Muscle of back (tissue), 3 donors: ENCODE measurements at regions not wholly inside any gene's neighbourhood (a gene's known extent, or its start where the extent isn't known, plus 50 kb on each side); places are given as distances from the start of the nearest gene placed in this dataset.

ENCODE experiments used
- DNase-seq, 3 donors: peaks; one replicate each; pipeline versions ENCODE4 v3.0.0 to v3.0.0-alpha.2; 2013

GRCh38 chr11:82676483-82677094 is 57.1 kb downstream of the FAM181B start:
- no peak for DNase-seq

DNA sequence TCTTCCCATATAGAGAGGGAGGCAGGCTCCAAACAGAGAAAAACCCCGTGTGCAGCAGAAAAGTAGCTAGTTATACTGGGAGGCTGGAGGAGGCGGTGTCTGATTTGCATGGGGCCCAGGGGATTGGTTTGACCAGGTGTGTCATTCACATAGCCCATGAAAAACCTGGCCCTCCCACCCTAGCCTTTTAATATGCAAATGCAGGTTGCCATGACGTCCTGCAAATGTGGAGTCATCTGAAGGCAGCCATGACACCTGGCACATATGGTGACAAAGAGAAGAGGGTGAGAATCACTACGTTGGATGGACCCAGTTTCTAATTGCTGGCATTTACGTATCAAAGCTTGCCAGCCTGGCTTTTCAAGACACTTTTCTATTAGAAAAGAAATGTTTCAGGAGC is 57.8 kb downstream of the FAM181B start:
- no peak for DNase-seq

DNA sequence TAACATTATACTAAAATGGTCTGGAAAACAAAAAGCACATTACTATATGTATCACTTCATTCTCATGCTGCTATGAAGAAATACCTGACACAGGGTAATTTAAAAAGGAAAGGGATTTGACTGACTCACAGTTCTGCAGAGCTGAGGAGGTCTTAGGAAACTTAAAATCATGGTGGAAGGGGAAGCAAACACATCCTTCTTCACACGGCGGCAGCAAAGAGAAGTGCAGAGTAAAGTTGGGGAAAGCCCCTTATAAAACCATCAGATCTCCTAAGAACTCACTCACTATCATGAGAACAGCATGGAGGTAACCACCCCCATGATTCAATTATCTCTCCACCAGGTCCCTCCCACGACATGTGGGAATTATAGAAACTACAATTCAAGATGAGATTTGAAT is 60.0 kb downstream of the FAM181B start:
- DNase-seq: no peak

- DNase-seq: no peak
These were observed 62.2 kb downstream of the FAM181B start for GRCh38 chr11:82671451-82671850.

DNA sequence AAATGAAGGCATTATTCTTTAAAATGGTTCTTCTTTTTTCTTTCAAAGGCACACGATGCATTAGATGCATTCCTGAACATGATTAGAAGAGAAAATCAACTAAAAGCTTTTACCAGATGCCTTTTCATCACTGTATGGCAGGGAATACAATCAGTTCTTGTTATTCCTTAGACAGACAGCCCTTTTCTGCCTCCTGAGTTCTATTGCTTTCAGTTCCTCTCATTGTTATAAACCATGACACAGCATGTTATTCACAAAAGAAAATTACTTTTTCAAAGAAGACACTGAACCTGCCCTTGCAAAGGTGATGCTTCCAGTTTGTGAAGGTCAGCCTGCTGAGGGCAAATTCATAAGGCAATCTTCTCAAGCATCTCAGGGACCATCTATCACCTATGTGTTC is 70.1 kb downstream of the FAM181B start:
- DNase-seq: peak in 1 of 3 donors; percentile 1

DNA sequence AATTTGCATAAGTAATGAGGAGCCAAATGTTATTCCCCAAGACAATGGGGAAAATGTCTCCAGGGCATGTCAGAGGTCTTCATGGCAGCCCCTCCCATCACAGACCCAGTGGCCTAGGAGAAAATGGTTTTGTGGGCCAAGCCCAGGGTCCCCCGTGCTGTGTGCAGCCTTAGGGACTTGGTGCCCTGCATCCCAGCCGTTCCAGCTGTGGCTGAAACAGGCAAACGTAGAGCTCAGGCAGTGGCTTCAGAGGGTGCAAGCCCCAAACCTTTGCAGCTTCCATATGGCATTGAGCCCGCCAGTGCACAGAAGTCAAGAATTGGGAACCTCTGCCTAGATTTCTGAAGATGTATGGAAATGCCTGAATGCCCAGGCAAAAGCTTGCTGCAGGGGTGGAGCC is 79.9 kb downstream of the FAM181B start:
- no peak for DNase-seq

DNA sequence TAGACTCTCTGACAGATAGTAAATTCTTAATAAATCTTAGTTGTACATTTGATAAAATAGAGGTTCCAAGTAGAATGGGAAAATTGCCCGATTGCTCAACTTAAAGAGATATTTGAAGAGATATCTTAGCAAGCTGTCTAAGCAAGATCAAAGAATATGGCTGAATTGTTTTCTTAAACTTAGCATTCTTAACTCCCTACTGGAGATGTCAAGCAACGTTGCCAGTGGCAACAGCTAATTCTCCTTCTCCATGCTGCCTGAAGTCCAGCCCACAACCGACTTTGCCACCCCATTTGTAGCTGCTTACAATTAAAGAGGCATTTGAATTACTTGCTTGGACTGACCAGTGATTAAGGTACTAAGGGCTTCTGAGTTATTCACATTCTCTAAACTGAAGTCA is 94.4 kb downstream of the FAM181B start:
- DNase-seq: no peak

- DNase-seq: no peak
These were observed 97.0 kb downstream of the FAM181B start for GRCh38 chr11:82636615-82637014.

DNA sequence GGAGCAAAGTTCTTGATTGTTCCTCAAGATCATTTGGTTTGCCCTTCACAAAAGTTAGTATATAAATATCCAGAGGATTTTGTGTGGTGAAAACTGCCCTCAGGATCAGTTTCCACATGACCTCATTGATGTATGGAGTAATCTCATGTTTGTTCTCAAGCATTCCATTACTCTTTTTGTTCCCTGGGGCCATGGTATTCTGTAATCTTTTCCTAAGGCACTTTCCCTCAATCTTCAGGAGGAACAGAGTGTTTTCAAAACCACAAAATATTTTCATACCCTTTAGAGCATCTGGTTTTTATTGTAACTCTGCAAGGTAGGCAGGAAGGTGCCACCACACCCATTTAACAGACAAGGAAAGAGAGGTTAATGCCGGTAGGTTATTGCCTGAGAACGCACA is 99.6 kb downstream of the FAM181B start:
- no peak for DNase-seq

DNA sequence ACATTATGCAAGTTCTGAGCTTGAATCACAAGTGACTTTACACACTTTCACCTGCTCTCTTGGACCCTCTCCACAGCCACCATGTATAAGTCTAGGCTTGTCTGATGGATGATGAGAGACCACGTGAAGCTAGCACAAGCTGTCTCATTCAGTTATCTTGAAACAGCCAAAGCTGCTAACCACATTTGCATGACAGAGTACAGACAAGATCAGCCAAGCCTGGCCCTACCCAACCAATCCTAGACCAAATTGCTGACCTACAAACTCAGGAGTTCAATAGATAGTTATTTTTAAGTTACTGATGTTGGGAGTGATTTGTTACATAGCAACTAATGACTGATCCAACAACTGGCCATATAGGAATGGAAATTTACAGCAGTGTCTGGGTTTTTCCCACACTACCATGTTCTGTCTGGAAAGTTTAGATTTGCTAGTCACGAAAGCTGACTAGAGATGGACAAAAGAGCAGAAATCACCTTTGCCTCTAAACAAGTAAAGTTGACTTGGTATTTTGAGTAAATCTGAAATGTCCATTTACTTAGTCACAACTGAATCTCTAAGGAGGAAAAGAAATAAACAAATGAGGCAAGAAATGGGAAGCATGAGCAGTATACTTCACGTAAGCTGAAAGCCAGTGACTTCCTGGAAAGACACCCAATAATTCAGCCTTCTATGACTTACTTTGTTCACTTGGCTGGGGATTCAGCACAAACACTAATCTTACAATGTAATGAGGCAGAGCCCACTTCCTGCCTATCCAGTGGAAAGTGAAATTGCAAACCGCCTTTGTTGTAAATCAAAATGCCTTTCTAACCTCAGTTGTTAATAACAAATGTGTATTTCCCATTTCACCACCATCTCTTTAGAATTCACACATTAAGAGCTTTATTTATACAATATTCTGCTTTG is 101.7 kb downstream of the FAM181B start:
- peak in 2 of 3 donors; percentile 1 to 4 for DNase-seq

- no peak for DNase-seq
These were observed 123.0 kb downstream of the FAM181B start for GRCh38 chr11:82610671-82611070.

DNA sequence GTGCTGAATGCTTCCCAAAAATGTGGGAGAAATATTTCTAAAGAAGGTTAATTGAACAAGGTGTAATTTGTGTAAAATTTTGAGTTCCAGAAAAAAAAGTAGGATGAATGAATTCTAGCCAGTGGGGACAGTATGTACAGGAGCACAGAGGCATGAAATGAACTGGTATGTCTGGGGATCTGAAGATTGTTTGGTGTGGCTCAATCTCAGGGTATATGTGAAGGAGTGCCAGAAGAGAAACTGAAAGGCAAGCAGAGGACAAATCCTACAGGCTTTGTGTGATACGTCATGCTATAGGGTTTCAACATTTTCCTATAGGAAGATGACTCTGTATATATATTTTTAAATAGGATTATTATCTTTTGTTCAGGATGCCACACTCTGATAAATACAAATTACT is 126.9 kb downstream of the FAM181B start:
- no peak for DNase-seq

- DNase-seq: no peak
These were observed 132.0 kb downstream of the FAM181B start for GRCh38 chr11:82601711-82602110.

- DNase-seq: no peak
These were observed 133.8 kb downstream of the FAM181B start for GRCh38 chr11:82599836-82600235.

- no peak for DNase-seq
These were observed 147.1 kb downstream of the FAM181B start for GRCh38 chr11:82586581-82586980.

DNA sequence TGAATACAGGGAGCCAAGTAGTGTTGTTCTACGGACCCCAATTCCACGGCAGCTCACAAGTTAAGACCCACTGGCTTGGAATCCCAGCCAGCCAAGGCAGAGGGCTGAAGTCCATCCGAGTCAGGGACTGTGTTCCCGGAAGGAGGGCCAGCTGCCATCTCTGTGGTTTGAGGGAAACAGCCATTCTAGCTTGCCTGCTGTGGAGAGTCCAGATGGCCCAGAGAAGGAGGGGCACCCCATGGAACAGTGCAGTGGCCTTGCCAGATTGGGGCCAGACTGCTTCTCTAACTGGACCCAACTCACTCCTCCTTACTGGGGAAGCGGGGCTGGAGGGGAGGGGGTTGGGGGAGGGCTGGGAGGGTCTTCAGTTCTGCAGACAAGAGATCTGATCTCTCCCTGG is 156.4 kb downstream of the FAM181B start:
- no peak for DNase-seq

- DNase-seq: no peak
These were observed 172.8 kb downstream of the FAM181B start for GRCh38 chr11:82560836-82561235.

GRCh38 chr11:82559609-82560008 is 174.1 kb downstream of the FAM181B start:
- peak in 2 of 3 donors; percentile 10 to 18 for DNase-seq

DNA sequence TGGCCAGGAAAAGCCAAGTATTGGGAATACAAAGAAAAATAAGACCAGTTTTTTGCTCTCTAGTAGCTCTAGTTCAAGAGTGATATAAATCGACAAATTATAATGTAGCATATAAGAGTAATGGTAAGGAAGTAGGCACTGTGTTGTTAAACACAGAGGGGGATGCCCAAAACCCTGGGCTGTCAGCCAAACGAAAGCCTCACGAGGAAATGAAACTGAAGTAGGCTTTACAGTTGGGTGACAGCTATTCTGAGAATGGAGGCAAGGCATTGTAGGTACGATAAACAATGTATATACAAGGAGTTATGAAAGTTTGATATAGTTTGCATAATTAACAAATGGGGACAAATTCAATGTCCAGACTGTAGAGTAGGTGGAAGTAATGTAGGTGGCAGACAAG is 176.4 kb downstream of the FAM181B start:
- DNase-seq: no peak

GRCh38 chr11:82556210-82556609 is 177.5 kb downstream of the FAM181B start:
- no peak for DNase-seq

GRCh38 chr11:82546661-82547557 is 186.8 kb downstream of the FAM181B start:
- DNase-seq: no peak

- DNase-seq: no peak
These were observed 194.0 kb downstream of the FAM181B start for GRCh38 chr11:82539669-82540068.
